ENCODE measurements at regions not wholly inside any gene's neighbourhood (a gene's known extent, or its start where the extent isn't known, plus 50 kb on each side); places are given as distances from the start of the nearest gene placed in this dataset.

GRCh38 chr6:144392536-144392935 lies 107.4 kb downstream of the UTRN start (continued):
- TF ChIP-seq CHD7 (IDR thresholded peaks at IDR 0.05; ENCODE audit: insufficient replicate concordance, low read length) (no peak), BRCA1 (IDR thresholded peaks at IDR 0.05; ENCODE audit: low read depth, low read length) (no peak), SIX5 (IDR thresholded peaks at IDR 0.05; ENCODE audit: low read depth, low read length) (no peak), RFX5 (IDR thresholded peaks at IDR 0.05; ENCODE audit: borderline replicate concordance, low read depth, low read length) (no peak), BCL11A (IDR thresholded peaks at IDR 0.05; ENCODE audit: low read depth in 2 of 2, low read length in 2 of 2) (no peak)

Measured in H1 (cell line).